PC-3 (cell line): ENCODE measurements at regions not wholly inside any gene's neighbourhood (a gene's known extent, or its start where the extent isn't known, plus 50 kb on each side); places are given as distances from the start of the nearest gene placed in this dataset.

Experiments used
- ATAC-seq: fragments of 200-7000 bp; cut with Tn5 transposase; 2 replicates; pipeline ENCODE4 v1.9.1; 2020; ENCODE audit warnings: mild to moderate bottlenecking, moderate library complexity
- BruUV-seq: library from RNA; stranded (reverse); fragments of 400-500 nt; replicated peaks from 2 replicates; lab custom pipeline; 2021; lab: Mats Ljungman, UMichigan
- CTCF ChIA-PET: fragments of 300-600 bp; sonication (Branson Sonifier 250); formaldehyde crosslinking; loops from one replicate; lab custom pipeline; 2022; ENCODE audit warnings: antibody characterized with exemption; lab: Charles Lee
- POLR2A ChIA-PET: fragments of 300-600 bp; sonication (Branson Sonifier 250); formaldehyde crosslinking; loops from one replicate; lab custom pipeline; 2022; ENCODE audit warnings: antibody characterized with exemption; ENCODE audit not compliant: unreplicated experiment; lab: Charles Lee
- DNase-seq: peaks from one replicate; pipeline ENCODE4 v3.0.0-alpha.2; 2015
- H2AFZ ChIP-seq: fragments of 300-600 bp; sonication (generic); 2 replicates; pipeline ENCODE4 v1.6.0; 2016; ENCODE audit warnings: antibody characterized with exemption, low read length
- H3F3A ChIP-seq: fragments of 300-600 bp; sonication (generic); one replicate; pipeline ENCODE4 v1.6.0; 2017; ENCODE audit warnings: antibody characterized with exemption, low read length, control low read depth, mild to moderate bottlenecking; ENCODE audit not compliant: unreplicated experiment
- H3K27ac ChIP-seq: fragments of 300-600 bp; sonication (generic); 2 replicates; pipeline ENCODE4 v1.5.1; 2016; ENCODE audit warnings: mild to moderate bottlenecking, low read length
- H3K27me3 ChIP-seq: fragments of 300-600 bp; sonication (generic); 2 replicates; pipeline ENCODE4 v1.6.1; 2016; ENCODE audit warnings: low read length, mixed read lengths
- H3K36me3 ChIP-seq: fragments of 300-600 bp; sonication (generic); 2 replicates; pipeline ENCODE4 v1.6.1; 2016; ENCODE audit warnings: low read depth, mixed run types, low read length, mixed read lengths
- H3K4me1 ChIP-seq: fragments of 300-600 bp; sonication (generic); 2 replicates; pipeline ENCODE4 v1.5.1; 2016; ENCODE audit warnings: low read length; ENCODE audit not compliant: insufficient read depth
- H3K4me2 ChIP-seq: fragments of 300-600 bp; sonication (generic); 2 replicates; pipeline ENCODE4 v1.6.0; 2016; ENCODE audit warnings: low read length
- H3K4me3 ChIP-seq: fragments of 300-600 bp; sonication (generic); 2 replicates; pipeline ENCODE4 v1.5.1; 2016; ENCODE audit warnings: mild to moderate bottlenecking, low read length, mixed read lengths
- H3K79me2 ChIP-seq: fragments of 300-600 bp; sonication (generic); 2 replicates; pipeline ENCODE4 v1.6.1; 2017; ENCODE audit warnings: low read length, mixed read lengths
- H3K9ac ChIP-seq: fragments of 300-600 bp; sonication (generic); 2 replicates; pipeline ENCODE4 v1.6.0; 2016; ENCODE audit warnings: mild to moderate bottlenecking, low read length
- H3K9me2 ChIP-seq: fragments of 300-600 bp; sonication (generic); replicated peaks from 2 replicates; pipeline ENCODE4 v1.6.1; 2016; ENCODE audit warnings: mixed run types, low read length, mixed read lengths
- H3K9me3 ChIP-seq: fragments of 300-600 bp; sonication (generic); 2 replicates; pipeline ENCODE4 v1.6.1; 2016; ENCODE audit warnings: low read length, mixed read lengths
- H4K20me1 ChIP-seq: fragments of 300-600 bp; sonication (generic); 2 replicates; pipeline ENCODE4 v1.6.1; 2016; ENCODE audit warnings: low read length, mixed read lengths
- CTCF ChIP-seq: fragments of 300-600 bp; sonication (generic); conservative IDR thresholded peaks from 2 replicates; pipeline ENCODE4 v1.5.1; 2017; ENCODE audit warnings: antibody characterized with exemption, low read depth, mild to moderate bottlenecking, low read length
- EZH2 ChIP-seq: fragments of 300-600 bp; sonication (generic); IDR thresholded peaks from one replicate; pipeline ENCODE4 v1.6.1; 2017; ENCODE audit warnings: antibody characterized with exemption, mild to moderate bottlenecking, low read length; ENCODE audit not compliant: unreplicated experiment
- EZH2phosphoT487 ChIP-seq: fragments of 300-600 bp; sonication (generic); IDR thresholded peaks from 2 replicates; pipeline ENCODE4 v1.6.1; 2018; ENCODE audit warnings: mild to moderate bottlenecking, antibody characterized with exemption, low read length, borderline replicate concordance
- intact Hi-C: fragments of 100-400 bp; cut with micrococcal nuclease; formaldehyde crosslinking; loops from 2 replicates; pipeline ENCODE4 v1.9.0; 2023

GRCh38 chr15:37819191-37819590 is 115.2 kb upstream of the TMCO5A start:
- Histone ChIP-seq H3K4me1 (peaks cover 1% of the 10 kb centered on the region; the same call in 1 of the 2 replicates), H3K9ac (no peak overlapping the region), H3K27me3 (peaks cover 60% of the 10 kb centered on the region), H3K27ac (no peak overlapping the region), H3K36me3 (no peaks in the 10 kb centered on the region), H2AFZ (no peak overlapping the region), H3K9me3 (no peaks in the 10 kb centered on the region), H4K20me1 (no peaks in the 10 kb centered on the region), H3K9me2 (no peaks in the 10 kb centered on the region), H3K4me2 (no peak overlapping the region), H3K79me2 (no peaks in the 10 kb centered on the region), H3K4me3 (no peak overlapping the region), H3F3A (no peaks in the 10 kb centered on the region)
- no peak for TF ChIP-seq EZH2
- TF ChIP-seq CTCF, result no peak
- no peak for TF ChIP-seq EZH2phosphoT487
- DNase-seq (no peak), ATAC-seq (no peak)
- ChIA-PET POLR2A (no interaction called here), CTCF (no interaction called here)
- intact Hi-C loops, result no loop called here
- no TSS peak for BruUV-seq

GRCh38 chr15:37820380-37821128 is 113.9 kb upstream of the TMCO5A start:
- BruUV-seq, result no TSS peak
- no peaks in the 10 kb centered on the region for H3K9me3 ChIP-seq
- ATAC-seq, result no peak

GRCh38 chr15:37823601-37824275 is 110.7 kb upstream of the TMCO5A start:
- H3K9ac ChIP-seq, result no peak overlapping the region
- H3F3A ChIP-seq, result no peaks in the 10 kb centered on the region
- CTCF ChIA-PET, result no interaction called here
- H2AFZ ChIP-seq, result no peak overlapping the region
- H3K36me3 ChIP-seq, result no peaks in the 10 kb centered on the region
- H3K27ac ChIP-seq, result no peak overlapping the region
- no peaks in the 10 kb centered on the region for H3K9me3 ChIP-seq
- peaks cover 11% of the 10 kb centered on the region for H3K4me1 ChIP-seq
- H3K9me2 ChIP-seq, result no peaks in the 10 kb centered on the region
- intact Hi-C loops, result loop anchor here (2.0 kb wide), 1 partner anchor 57 kb away; no protein-coding TSS in a partner anchor
- no peaks in the 10 kb centered on the region for H4K20me1 ChIP-seq
- TF ChIP-seq CTCF, result no peak
- no peak for TF ChIP-seq EZH2
- TF ChIP-seq EZH2phosphoT487, result no peak
- no peak overlapping the region for H3K4me2 ChIP-seq
- POLR2A ChIA-PET, result no interaction called here
- ATAC-seq, result no peak
- H3K4me3 ChIP-seq, result no peak overlapping the region
- BruUV-seq, result no TSS peak
- no peaks in the 10 kb centered on the region for H3K79me2 ChIP-seq
- no peak for DNase-seq
- peaks cover 40% of the 10 kb centered on the region; the same call in 1 of the 2 replicates for H3K27me3 ChIP-seq

More at GRCh38 chr15:37820380-37821128, 113.9 kb upstream of the TMCO5A start:
- no peak for TF ChIP-seq EZH2
- CTCF ChIA-PET, result no interaction called here
- Histone ChIP-seq H3K9ac (no peak overlapping the region), H2AFZ (no peak overlapping the region), H3K4me1 (peaks cover 11% of the 10 kb centered on the region), H3K9me2 (no peaks in the 10 kb centered on the region), H3K4me3 (no peak overlapping the region), H3K36me3 (no peaks in the 10 kb centered on the region), H3K27ac (no peak overlapping the region), H3F3A (no peaks in the 10 kb centered on the region), H3K4me2 (no peak overlapping the region), H3K27me3 (peaks cover 46% of the 10 kb centered on the region), H3K79me2 (no peaks in the 10 kb centered on the region), H4K20me1 (no peaks in the 10 kb centered on the region)
- DNase-seq, result no peak
- POLR2A ChIA-PET, result no interaction called here
- intact Hi-C loops, result no loop called here
